GM23248 (cell line): ENCODE measurements at regions not wholly inside any gene's neighbourhood (a gene's known extent, or its start where the extent isn't known, plus 50 kb on each side); places are given as distances from the start of the nearest gene placed in this dataset.

ENCODE experiments used
- DNase-seq: peaks from one replicate; pipeline ENCODE4 v3.0.0-alpha.2; 2015
- H2AFZ ChIP-seq: fragments of 200-600 bp; sonication (generic); 2 replicates; pipeline ENCODE4 v1.6.1; 2016; ENCODE audit warnings: antibody characterized with exemption
- H3F3A ChIP-seq: fragments of 200-600 bp; sonication (generic); 2 replicates; pipeline ENCODE4 v1.6.1; 2016; ENCODE audit warnings: mild to moderate bottlenecking, antibody characterized with exemption, mixed run types; ENCODE audit not compliant: insufficient read depth
- H3K27ac ChIP-seq: fragments of 200-600 bp; sonication (generic); 2 replicates; pipeline ENCODE4 v1.5.1; 2016; ENCODE audit warnings: mild to moderate bottlenecking
- H3K27me3 ChIP-seq: fragments of 200-600 bp; sonication (generic); replicated peaks from 2 replicates; pipeline ENCODE4 v1.6.1; 2016; ENCODE audit warnings: mild to moderate bottlenecking; ENCODE audit not compliant: insufficient read depth
- H3K36me3 ChIP-seq: fragments of 200-600 bp; sonication (generic); 2 replicates; pipeline ENCODE4 v1.6.1; 2016; ENCODE audit warnings: low read depth, mild to moderate bottlenecking
- H3K4me1 ChIP-seq: fragments of 200-600 bp; sonication (generic); 2 replicates; pipeline ENCODE4 v1.6.1; 2016; ENCODE audit warnings: mild to moderate bottlenecking; ENCODE audit not compliant: insufficient read depth
- H3K4me2 ChIP-seq: fragments of 200-600 bp; sonication (generic); one replicate; pipeline ENCODE4 v1.6.1; 2016; ENCODE audit warnings: mild to moderate bottlenecking; ENCODE audit not compliant: unreplicated experiment
- H3K4me3 ChIP-seq: fragments of 200-600 bp; sonication (generic); 2 replicates; pipeline ENCODE4 v1.5.1; 2016; ENCODE audit warnings: mild to moderate bottlenecking
- H3K79me2 ChIP-seq: fragments of 200-600 bp; sonication (generic); 2 replicates; pipeline ENCODE4 v1.6.1; 2016; ENCODE audit warnings: mild to moderate bottlenecking; ENCODE audit not compliant: insufficient read depth
- H3K9ac ChIP-seq: fragments of 200-600 bp; sonication (generic); 2 replicates; pipeline ENCODE4 v1.6.1; 2016; ENCODE audit warnings: mild to moderate bottlenecking
- H3K9me2 ChIP-seq: fragments of 200-600 bp; sonication (generic); 2 replicates; pipeline ENCODE4 v1.6.1; 2016; ENCODE audit warnings: mixed run types, mild to moderate bottlenecking, moderate library complexity; ENCODE audit not compliant: insufficient read depth
- H3K9me3 ChIP-seq: fragments of 200-600 bp; sonication (generic); one replicate; pipeline ENCODE4 v1.6.1; 2017; ENCODE audit warnings: low read depth
- H4K20me1 ChIP-seq: fragments of 200-600 bp; sonication (generic); 2 replicates; pipeline ENCODE4 v1.6.0; 2016; ENCODE audit not compliant: insufficient read depth
- EZH2 ChIP-seq: fragments of 200-600 bp; sonication (generic); IDR thresholded peaks from 2 replicates; pipeline ENCODE4 v1.6.1; 2018; ENCODE audit warnings: antibody characterized with exemption, mild to moderate bottlenecking; ENCODE audit not compliant: insufficient read depth, poor library complexity, severe bottlenecking
- EZH2phosphoT487 ChIP-seq: fragments of 200-600 bp; sonication (generic); IDR thresholded peaks from 2 replicates; pipeline ENCODE4 v1.6.1; 2018; ENCODE audit warnings: antibody characterized with exemption, moderate library complexity, mild to moderate bottlenecking, low read depth; ENCODE audit not compliant: insufficient read depth
- WGBS, 2 experiments: methylation state at CpG; one replicate each; pipeline ENCODE4 v1.1.6; 2015 to 2017; ENCODE audit warnings: low lambda C conversion rate in 2 of 2, low coverage in 1 of 2; ENCODE audit errors: missing lambda C conversion rate in 2 of 2; 5-methylcytosine and 5-hydroxymethylcytosine counted together
- in situ Hi-C: fragments of 300-500 bp; cut with MboI; formaldehyde crosslinking; loops from 2 replicates; pipeline ENCODE4 v1.15.0; 2020

- Histone ChIP-seq H3K36me3 (no peaks in the 10 kb centered on the region), H3F3A (peaks cover 10% of the 10 kb centered on the region; the same call in 1 of the 2 replicates), H3K9ac (no peak overlapping the region), H3K4me1 (0 out of 2 replicates have a peak, but pooled peaks cover 9% of the 10 kb centered on the region), H3K4me3 (no peak overlapping the region), H3K4me2 (no peak overlapping the region), H3K79me2 (no peaks in the 10 kb centered on the region), H2AFZ (no peak overlapping the region), H3K9me2 (no peaks in the 10 kb centered on the region), H4K20me1 (no peaks in the 10 kb centered on the region), H3K27me3 (no peaks in the 10 kb centered on the region), H3K9me3 (no peaks in the 10 kb centered on the region), H3K27ac (no peak overlapping the region)
- TF ChIP-seq EZH2phosphoT487 (no peak), EZH2 (no peak)
- no peak for DNase-seq
- WGBS, 2 experiments, result 90 to 92% methylated on average over 1 of the region's 1 CpG
- in situ Hi-C loops, result no loop called here
Measured at GRCh38 chr2:186342029-186342428, 144.0 kb upstream of the ZC3H15 start.

- Histone ChIP-seq H3K9me3 (no peaks in the 10 kb centered on the region), H3K27ac (no peak overlapping the region), H4K20me1 (no peaks in the 10 kb centered on the region), H3K79me2 (no peaks in the 10 kb centered on the region), H3F3A (no peaks in the 10 kb centered on the region), H3K9ac (no peak overlapping the region), H3K9me2 (no peaks in the 10 kb centered on the region), H3K27me3 (no peaks in the 10 kb centered on the region), H3K36me3 (no peaks in the 10 kb centered on the region), H3K4me1 (peaks cover 10% of the 10 kb centered on the region; the same call in 1 of the 2 replicates), H3K4me3 (no peak overlapping the region), H3K4me2 (no peak overlapping the region), H2AFZ (no peak overlapping the region)
- TF ChIP-seq EZH2 (no peak), EZH2phosphoT487 (no peak)
- in situ Hi-C loops, result no loop called here
- 81% methylated on average over 5 of the region's 5 CpGs for WGBS, 2 experiments
- no peak for DNase-seq
Measured at GRCh38 chr2:186345745-186346144, 140.3 kb upstream of the ZC3H15 start.

- Histone ChIP-seq H4K20me1 (no peaks in the 10 kb centered on the region), H3K9me2 (no peaks in the 10 kb centered on the region), H3K27ac (no peak overlapping the region), H3K4me2 (no peak overlapping the region), H3F3A (no peaks in the 10 kb centered on the region), H3K4me1 (peaks cover 10% of the 10 kb centered on the region; the same call in 1 of the 2 replicates), H3K27me3 (no peaks in the 10 kb centered on the region), H3K4me3 (no peak overlapping the region), H3K36me3 (no peaks in the 10 kb centered on the region), H2AFZ (no peak overlapping the region), H3K79me2 (no peaks in the 10 kb centered on the region), H3K9ac (no peak overlapping the region), H3K9me3 (no peaks in the 10 kb centered on the region)
- TF ChIP-seq EZH2 (no peak), EZH2phosphoT487 (no peak)
- no peak for DNase-seq
- in situ Hi-C loops, result no loop called here
Measured at GRCh38 chr2:186346216-186346615, 139.8 kb upstream of the ZC3H15 start.

- DNase-seq, result peak; percentile 27
- Histone ChIP-seq H3K36me3 (no peaks in the 10 kb centered on the region), H3K27me3 (no peaks in the 10 kb centered on the region), H3K9me3 (no peaks in the 10 kb centered on the region), H3K4me1 (peaks cover 10% of the 10 kb centered on the region; the same call in 1 of the 2 replicates), H3K27ac (no peak overlapping the region), H3K9ac (no peak overlapping the region), H4K20me1 (no peaks in the 10 kb centered on the region), H3K79me2 (no peaks in the 10 kb centered on the region), H3K4me2 (no peak overlapping the region), H3F3A (no peaks in the 10 kb centered on the region), H3K4me3 (no peak overlapping the region), H2AFZ (no peak overlapping the region), H3K9me2 (no peaks in the 10 kb centered on the region)
- TF ChIP-seq EZH2phosphoT487, result no peak
- TF ChIP-seq EZH2, result no peak
- in situ Hi-C loops, result no loop called here
Measured at GRCh38 chr2:186347472-186347871, 138.6 kb upstream of the ZC3H15 start.

- H2AFZ ChIP-seq, result no peak overlapping the region
- no peak overlapping the region for H3K4me3 ChIP-seq
- no peak overlapping the region for H3K4me2 ChIP-seq
- WGBS, 2 experiments, result 25 to 30% methylated on average over 1 of the region's 1 CpG
- H3K27me3 ChIP-seq, result no peaks in the 10 kb centered on the region
- H3K4me1 ChIP-seq, result peaks cover 10% of the 10 kb centered on the region; the same call in 1 of the 2 replicates
- no peak overlapping the region for H3K9ac ChIP-seq
- in situ Hi-C loops, result no loop called here
- H4K20me1 ChIP-seq, result no peaks in the 10 kb centered on the region
- H3K36me3 ChIP-seq, result no peaks in the 10 kb centered on the region
- no peak for TF ChIP-seq EZH2phosphoT487
- TF ChIP-seq EZH2, result no peak
- no peaks in the 10 kb centered on the region for H3K79me2 ChIP-seq
- no peak overlapping the region for H3K27ac ChIP-seq
- DNase-seq, result peak; percentile 4
- H3K9me3 ChIP-seq, result no peaks in the 10 kb centered on the region
- H3K9me2 ChIP-seq, result no peaks in the 10 kb centered on the region
- no peaks in the 10 kb centered on the region for H3F3A ChIP-seq
Measured at GRCh38 chr2:186348200-186348599, 137.9 kb upstream of the ZC3H15 start.
